HCT116 (cell line): ENCODE measurements at regions not wholly inside any gene's neighbourhood (a gene's known extent, or its start where the extent isn't known, plus 50 kb on each side); places are given as distances from the start of the nearest gene placed in this dataset.
"Not testable (repeated sequence)": the region's sequence is repeated elsewhere in the genome, so short reads cannot be mapped to it uniquely, and the experiment has no call there.

Experiments
- ATAC-seq: fragments of 200-7000 bp; cut with Tn5 transposase; 2 replicates; pipeline ENCODE4 v1.9.1; 2020; ENCODE audit warnings: mild to moderate bottlenecking, moderate library complexity
- BruUV-seq: library from RNA; stranded (reverse); fragments of 400-500 nt; replicated peaks from 2 replicates; lab custom pipeline; 2021; lab: Mats Ljungman, UMichigan
- CTCF ChIA-PET: fragments of 300-600 bp; sonication (Branson Sonifier 250); formaldehyde crosslinking; loops from one replicate; lab custom pipeline; 2021; ENCODE audit warnings: antibody characterized with exemption; lab: Charles Lee
- POLR2A ChIA-PET: fragments of 300-600, 350-600 bp; sonication (Branson Sonifier 250); formaldehyde crosslinking; loops from one replicate; lab custom pipeline; 2021; ENCODE audit warnings: antibody characterized with exemption; lab: Charles Lee
- RAD21 ChIA-PET, 2 experiments: fragments of 300-600 bp; sonication (Branson Sonifier 250); formaldehyde crosslinking; loops; one replicate each; lab custom pipeline; 2023; ENCODE audit warnings: low total read pairs in 2 of 2; ENCODE audit not compliant: uncharacterized antibody in 2 of 2, unreplicated experiment in 2 of 2, low non-redundant PET in 1 of 2; lab: Charles Lee
- DNase-seq: peaks from one replicate; pipeline ENCODE4 v3.0.0-alpha.2; 2010; ENCODE audit warnings: low read depth, low spot score
- H2AFZ ChIP-seq: fragments of 200-600 bp; shearing (Covaris generic), sonication (generic); 2 replicates; pipeline ENCODE4 v1.6.1; 2017; ENCODE audit warnings: low read depth, mixed run types, mixed read lengths, antibody characterized with exemption, low read length; ENCODE audit not compliant: poor library complexity, severe bottlenecking
- H3K27ac ChIP-seq: 2 replicates; pipeline ENCODE4 v1.5.1; 2012; ENCODE audit warnings: low read depth, low read length
- H3K27me3 ChIP-seq: fragments of 200-600 bp; sonication (generic); 2 replicates; pipeline ENCODE4 v1.6.1; 2016; ENCODE audit warnings: mixed run types, low read length, mixed read lengths; ENCODE audit not compliant: insufficient read depth
- H3K36me3 ChIP-seq, 2 experiments: fragments of 200-500 bp in 1 of 2; fragments of 200-600 bp in 1 of 2; sonication (Bioruptor generic) in 1 of 2; sonication (generic) in 1 of 2; 2 replicates each; pipeline versions ENCODE4 v1.5.1 to v1.6.1; 2014 to 2016; ENCODE audit warnings: low read length in 2 of 2, inconsistent platforms in 1 of 2, mixed read lengths in 1 of 2, mixed run types in 1 of 2; ENCODE audit not compliant: insufficient read depth in 2 of 2, control insufficient read depth in 1 of 2
- H3K4me1 ChIP-seq, 2 experiments: fragments of 200-600 bp in 1 of 2; sonication (generic) in 1 of 2; 2 replicates each; pipeline versions ENCODE4 v1.5.1 to v1.6.1; 2012 to 2017; ENCODE audit warnings: low read length in 2 of 2, inconsistent platforms in 1 of 2, mild to moderate bottlenecking in 1 of 2, mixed read lengths in 1 of 2, mixed run types in 1 of 2, moderate library complexity in 1 of 2; ENCODE audit not compliant: insufficient read depth in 2 of 2, control insufficient read depth in 1 of 2
- H3K4me2 ChIP-seq: fragments of 200-600 bp; sonication (generic); 2 replicates; pipeline ENCODE4 v1.6.1; 2017; ENCODE audit warnings: mixed run types, low read length, mixed read lengths
- H3K4me3 ChIP-seq, 2 experiments: fragments of 200-600 bp in 1 of 2; sonication (generic) in 1 of 2; replicated peaks in 1 of 2; 2 replicates each; pipeline ENCODE4 v1.5.1; 2011 to 2016; ENCODE audit warnings: low read length in 2 of 2, control low read depth in 1 of 2, low read depth in 1 of 2, mild to moderate bottlenecking in 1 of 2, mixed read lengths in 1 of 2, mixed run types in 1 of 2
- H3K79me2 ChIP-seq: fragments of 200-600 bp; sonication (generic); 2 replicates; pipeline ENCODE4 v1.6.1; 2017; ENCODE audit warnings: mild to moderate bottlenecking, mixed run types, low read length, moderate library complexity, mixed read lengths; ENCODE audit not compliant: insufficient read depth
- H3K9ac ChIP-seq: fragments of 200-600 bp; sonication (generic); 2 replicates; pipeline ENCODE4 v1.6.1; 2016; ENCODE audit warnings: low read length, mixed read lengths
- H3K9me2 ChIP-seq: fragments of 200-600 bp; sonication (generic), shearing (Covaris generic); 2 replicates; pipeline ENCODE4 v1.6.1; 2017; ENCODE audit warnings: mixed run types, mild to moderate bottlenecking, moderate library complexity; ENCODE audit not compliant: insufficient read depth
- H3K9me3 ChIP-seq, 2 experiments: fragments of 200-500 bp in 1 of 2; fragments of 200-600 bp in 1 of 2; sonication (Bioruptor generic) in 1 of 2; sonication (generic) in 1 of 2; 2 replicates each; pipeline ENCODE4 v1.6.1; 2014 to 2017; ENCODE audit warnings: low read length in 2 of 2, mixed read lengths in 2 of 2, inconsistent platforms in 1 of 2, low read depth in 1 of 2, mild to moderate bottlenecking in 1 of 2, mixed run types in 1 of 2, moderate library complexity in 1 of 2; ENCODE audit not compliant: control insufficient read depth in 1 of 2, insufficient read depth in 1 of 2
- H4K20me1 ChIP-seq: fragments of 200-600 bp; sonication (generic), shearing (Covaris generic); 2 replicates; pipeline ENCODE4 v1.6.1; 2017; ENCODE audit warnings: mixed run types, mild to moderate bottlenecking, moderate library complexity; ENCODE audit not compliant: insufficient read depth
- CEBPB ChIP-seq: IDR thresholded peaks from 2 replicates; pipeline ENCODE4 v1.6.1; 2012; ENCODE audit warnings: low read depth
- EGR1 ChIP-seq: IDR thresholded peaks from 2 replicates; pipeline ENCODE4 v1.6.1; 2012; ENCODE audit warnings: low read depth
- ELF1 ChIP-seq: IDR thresholded peaks from 2 replicates; pipeline ENCODE4 v1.6.1; 2012; ENCODE audit warnings: low read depth, borderline replicate concordance
- EZH2 ChIP-seq: fragments of 200-600 bp; sonication (generic); IDR thresholded peaks from 2 replicates; pipeline ENCODE4 v1.6.1; 2017; ENCODE audit warnings: antibody characterized with exemption, mixed run types
- EZH2phosphoT487 ChIP-seq: fragments of 200-600 bp; IDR thresholded peaks from 2 replicates; pipeline ENCODE4 v1.6.1; 2018; ENCODE audit warnings: antibody characterized with exemption, borderline replicate concordance
- JUND ChIP-seq: IDR thresholded peaks from 2 replicates; pipeline ENCODE4 v1.6.1; 2012
- POLR2A ChIP-seq: IDR thresholded peaks from 2 replicates; pipeline ENCODE4 v1.7.0; 2011; ENCODE audit warnings: borderline replicate concordance; ENCODE audit not compliant: insufficient read depth, insufficient read length; ENCODE audit errors: extremely low read depth
- POLR2AphosphoS5 ChIP-seq: IDR thresholded peaks from 2 replicates; pipeline ENCODE4 v1.6.1; 2011; ENCODE audit warnings: mild to moderate bottlenecking, low read depth, low read length, moderate library complexity
- RAD21 ChIP-seq: IDR thresholded peaks from 2 replicates; pipeline ENCODE4 v1.6.1; 2012; ENCODE audit warnings: low read depth, mild to moderate bottlenecking
- SIN3A ChIP-seq: IDR thresholded peaks from 2 replicates; pipeline ENCODE4 v1.6.1; 2012; ENCODE audit warnings: low read depth
- SP1 ChIP-seq: IDR thresholded peaks from 2 replicates; pipeline ENCODE4 v1.6.1; 2012; ENCODE audit warnings: low read depth
- SRF ChIP-seq: IDR thresholded peaks from 2 replicates; pipeline ENCODE4 v1.6.1; 2012; ENCODE audit warnings: low read depth
- TCF7L2 ChIP-seq: IDR thresholded peaks from 2 replicates; pipeline ENCODE4 v1.7.0; 2011; ENCODE audit warnings: borderline replicate concordance, inconsistent platforms; ENCODE audit not compliant: insufficient read depth, insufficient read length; ENCODE audit errors: extremely low read depth
- ZFX ChIP-seq: fragments of 450-650 bp; IDR thresholded peaks from 2 replicates; pipeline ENCODE4 v1.6.1; 2017
- ZNF274 ChIP-seq: fragments of 200-500 bp; sonication (Bioruptor generic); IDR thresholded peaks from 2 replicates; pipeline ENCODE4 v1.6.1; 2014; ENCODE audit warnings: mild to moderate bottlenecking, low read depth, low read length, inconsistent platforms
- intact Hi-C: fragments of 100-400 bp; cut with micrococcal nuclease; formaldehyde crosslinking; loops from 2 replicates; pipeline ENCODE4 v1.10.0; 2022
- TF ChIP-seq, protein P1 (sequence below): IDR thresholded peaks from 2 replicates; pipeline ENCODE4 v1.6.1; 2012
- TF ChIP-seq, protein P2 (sequence below): IDR thresholded peaks from 2 replicates; pipeline ENCODE4 v1.6.1; 2011; ENCODE audit warnings: mild to moderate bottlenecking, low read length, moderate library complexity; ENCODE audit not compliant: insufficient replicate concordance; ENCODE audit errors: extremely low read depth
- TF ChIP-seq, protein P3 (sequence below), 3 experiments: fragments of 200-600 bp in 1 of 3; sonication (generic) in 1 of 3; IDR thresholded peaks in 2 of 3; conservative IDR thresholded peaks in 1 of 3; 2 replicates each; pipeline ENCODE4 v1.5.1; 2012 to 2017; ENCODE audit warnings: low read depth in 2 of 3, low read length in 2 of 3, antibody characterized with exemption in 1 of 3, borderline replicate concordance in 1 of 3, control low read depth in 1 of 3, mild to moderate bottlenecking in 1 of 3, mixed read lengths in 1 of 3, mixed run types in 1 of 3, moderate library complexity in 1 of 3; ENCODE audit not compliant: insufficient read depth in 1 of 3

DNA sequence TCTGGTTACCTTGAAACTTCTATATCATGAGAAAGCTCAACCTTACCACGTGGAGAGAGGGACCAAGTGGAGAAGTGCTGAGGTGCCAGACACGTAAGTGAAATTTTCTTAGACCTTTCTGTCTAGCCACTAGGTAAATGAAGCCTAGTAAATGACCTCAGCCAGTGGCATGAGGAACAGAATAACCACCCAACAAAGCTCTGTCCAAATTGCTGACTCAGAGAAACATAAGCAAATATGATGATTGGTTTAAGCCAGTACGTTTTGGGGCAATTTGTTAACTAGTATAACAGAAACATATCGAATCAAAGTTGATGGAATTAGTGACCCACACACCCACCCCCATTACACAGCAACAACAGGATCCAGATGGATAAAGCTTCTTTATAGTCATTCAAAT is 75.2 kb upstream of the MAX start:
- CTCF ChIA-PET: no interaction called here
- POLR2A ChIA-PET: no interaction called here
- Histone ChIP-seq H3K27me3 (no peaks in the 10 kb centered on the region), H3K36me3 (no peaks in the 10 kb centered on the region), H3K9me3 (no peaks in the 10 kb centered on the region), H3K4me1 (peaks cover 5 to 14% of the 10 kb centered on the region in 2 experiments), H3K27ac (no peak overlapping the region), H3K9ac (no peak overlapping the region), H2AFZ (no peak overlapping the region), H3K4me3 (no peak overlapping the region), H4K20me1 (no peaks in the 10 kb centered on the region), H3K4me2 (no peak overlapping the region), H3K9me2 (no peaks in the 10 kb centered on the region), H3K79me2 (no peaks in the 10 kb centered on the region)
- DNase-seq: no peak
- no TSS peak for BruUV-seq
- ATAC-seq: no peak
- intact Hi-C loops: no loop called here
- TF ChIP-seq RAD21: no peak
- no peak for TF ChIP-seq POLR2AphosphoS5
- no peak for TF ChIP-seq TCF7L2
- TF ChIP-seq, protein P1, sequence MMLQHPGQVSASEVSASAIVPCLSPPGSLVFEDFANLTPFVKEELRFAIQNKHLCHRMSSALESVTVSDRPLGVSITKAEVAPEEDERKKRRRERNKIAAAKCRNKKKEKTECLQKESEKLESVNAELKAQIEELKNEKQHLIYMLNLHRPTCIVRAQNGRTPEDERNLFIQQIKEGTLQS: no peak
- TF ChIP-seq POLR2A: no peak
- no peak for TF ChIP-seq CEBPB
- TF ChIP-seq SIN3A: no peak
- TF ChIP-seq ELF1: no peak
- no peak for TF ChIP-seq ZFX
- TF ChIP-seq EZH2: no peak
- no peak for TF ChIP-seq ZNF274
- no peak for TF ChIP-seq EGR1
- no peak for TF ChIP-seq EZH2phosphoT487
- TF ChIP-seq, protein P2, sequence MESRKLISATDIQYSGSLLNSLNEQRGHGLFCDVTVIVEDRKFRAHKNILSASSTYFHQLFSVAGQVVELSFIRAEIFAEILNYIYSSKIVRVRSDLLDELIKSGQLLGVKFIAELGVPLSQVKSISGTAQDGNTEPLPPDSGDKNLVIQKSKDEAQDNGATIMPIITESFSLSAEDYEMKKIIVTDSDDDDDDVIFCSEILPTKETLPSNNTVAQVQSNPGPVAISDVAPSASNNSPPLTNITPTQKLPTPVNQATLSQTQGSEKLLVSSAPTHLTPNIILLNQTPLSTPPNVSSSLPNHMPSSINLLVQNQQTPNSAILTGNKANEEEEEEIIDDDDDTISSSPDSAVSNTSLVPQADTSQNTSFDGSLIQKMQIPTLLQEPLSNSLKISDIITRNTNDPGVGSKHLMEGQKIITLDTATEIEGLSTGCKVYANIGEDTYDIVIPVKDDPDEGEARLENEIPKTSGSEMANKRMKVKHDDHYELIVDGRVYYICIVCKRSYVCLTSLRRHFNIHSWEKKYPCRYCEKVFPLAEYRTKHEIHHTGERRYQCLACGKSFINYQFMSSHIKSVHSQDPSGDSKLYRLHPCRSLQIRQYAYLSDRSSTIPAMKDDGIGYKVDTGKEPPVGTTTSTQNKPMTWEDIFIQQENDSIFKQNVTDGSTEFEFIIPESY: no peak
- TF ChIP-seq, protein P3, sequence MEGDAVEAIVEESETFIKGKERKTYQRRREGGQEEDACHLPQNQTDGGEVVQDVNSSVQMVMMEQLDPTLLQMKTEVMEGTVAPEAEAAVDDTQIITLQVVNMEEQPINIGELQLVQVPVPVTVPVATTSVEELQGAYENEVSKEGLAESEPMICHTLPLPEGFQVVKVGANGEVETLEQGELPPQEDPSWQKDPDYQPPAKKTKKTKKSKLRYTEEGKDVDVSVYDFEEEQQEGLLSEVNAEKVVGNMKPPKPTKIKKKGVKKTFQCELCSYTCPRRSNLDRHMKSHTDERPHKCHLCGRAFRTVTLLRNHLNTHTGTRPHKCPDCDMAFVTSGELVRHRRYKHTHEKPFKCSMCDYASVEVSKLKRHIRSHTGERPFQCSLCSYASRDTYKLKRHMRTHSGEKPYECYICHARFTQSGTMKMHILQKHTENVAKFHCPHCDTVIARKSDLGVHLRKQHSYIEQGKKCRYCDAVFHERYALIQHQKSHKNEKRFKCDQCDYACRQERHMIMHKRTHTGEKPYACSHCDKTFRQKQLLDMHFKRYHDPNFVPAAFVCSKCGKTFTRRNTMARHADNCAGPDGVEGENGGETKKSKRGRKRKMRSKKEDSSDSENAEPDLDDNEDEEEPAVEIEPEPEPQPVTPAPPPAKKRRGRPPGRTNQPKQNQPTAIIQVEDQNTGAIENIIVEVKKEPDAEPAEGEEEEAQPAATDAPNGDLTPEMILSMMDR (IDR thresholded peaks at IDR 0.05 in 2 of 3, conservative IDR thresholded peaks at IDR 0.05 in 1 of 3; ENCODE audit: borderline replicate concordance in 1 of 3, insufficient read depth in 1 of 3, low read depth in 2 of 3, low read length in 2 of 3): no peak
- TF ChIP-seq SP1: no peak
- TF ChIP-seq JUND: no peak
- TF ChIP-seq SRF: no peak
- RAD21 ChIA-PET: interaction anchor here in 1 of 2 experiments (0.6 to 0.8 kb wide), 2 partner anchors 140 to 234 kb away, joined by 3 to 4 read pairs; no protein-coding TSS in a partner anchor

DNA sequence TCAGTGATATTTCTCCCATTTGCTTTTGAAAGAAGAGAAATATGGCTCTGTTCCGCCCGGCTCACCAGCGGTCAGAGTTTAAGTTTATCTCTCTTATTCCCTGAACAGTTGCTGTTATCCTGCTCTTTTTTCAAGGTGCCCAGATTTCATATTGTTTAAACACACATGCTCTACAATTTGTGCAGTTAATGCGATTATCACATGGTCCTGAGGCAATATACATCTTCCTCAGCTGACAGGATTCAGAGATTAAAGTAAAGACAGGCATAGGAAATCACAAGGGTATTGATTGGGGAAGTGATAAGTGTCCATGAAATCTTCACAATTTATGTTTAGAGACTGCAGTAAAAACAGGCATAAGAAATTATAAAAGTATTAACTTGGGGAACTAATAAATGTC is 76.9 kb upstream of the MAX start:
- H3K79me2 ChIP-seq, intact Hi-C loops, H3K4me3 ChIP-seq, H3K9me3 ChIP-seq, H3K36me3 ChIP-seq, BruUV-seq, H3K27me3 ChIP-seq, H3K27ac ChIP-seq, CTCF ChIA-PET, RAD21 ChIA-PET, H4K20me1 ChIP-seq, DNase-seq, POLR2A ChIA-PET, H3K4me2 ChIP-seq, H2AFZ ChIP-seq, ATAC-seq, H3K9ac ChIP-seq, H3K9me2 ChIP-seq: not testable (repeated sequence)
- H3K4me1 ChIP-seq: peaks cover 5 to 14% of the 10 kb centered on the region in 2 experiments
